Uterus (tissue), 3 donors: ENCODE measurements at regions not wholly inside any gene's neighbourhood (a gene's known extent, or its start where the extent isn't known, plus 50 kb on each side); places are given as distances from the start of the nearest gene placed in this dataset.
"Not testable (repeated sequence)": the region's sequence is repeated elsewhere in the genome, so short reads cannot be mapped to it uniquely, and the experiment has no call there.

Source experiments
- DNase-seq, 2 donors: peaks; one replicate each; pipeline ENCODE4 v3.0.0-alpha.2; 2019 to 2020
- H3K27ac ChIP-seq, 2 donors: fragments of 200-600 bp; sonication (generic); 1 replicate in 1 of 2; 2 replicates in 1 of 2; pipeline ENCODE4 v1.5.1; 2016 to 2018
- H3K27me3 ChIP-seq, 2 donors: fragments of 200-600 bp; sonication (generic); one replicate each; pipeline ENCODE4 v1.5.1; 2018 to 2019; ENCODE audit warnings: control low read depth in 1 of 2
- H3K36me3 ChIP-seq, 2 donors: fragments of 200-600 bp; sonication (generic); one replicate each; pipeline ENCODE4 v1.5.1; 2019; ENCODE audit warnings: control low read depth in 1 of 2
- H3K4me1 ChIP-seq, 2 donors: fragments of 200-600 bp; sonication (generic); one replicate each; pipeline ENCODE4 v1.5.1; 2018 to 2019; ENCODE audit warnings: control low read depth in 1 of 2
- H3K4me3 ChIP-seq, 2 donors: fragments of 200-600 bp; sonication (generic); 1 replicate in 1 of 2; 2 replicates in 1 of 2; pipeline ENCODE4 v1.5.1; 2018 to 2019; ENCODE audit warnings: mild to moderate bottlenecking in 1 of 2
- H3K9me3 ChIP-seq, 2 donors: fragments of 200-600 bp; sonication (generic); one replicate each; pipeline ENCODE4 v1.5.1; 2019; ENCODE audit warnings: control low read depth in 1 of 2
- POLR2A ChIP-seq, 2 donors: fragments of 450-650 bp; IDR thresholded peaks; one replicate each; pipeline ENCODE4 v1.6.1; 2016; ENCODE audit warnings: antibody characterized with exemption in 2 of 2, mild to moderate bottlenecking in 1 of 2, moderate library complexity in 1 of 2
- intact Hi-C: fragments of 100-400 bp; cut with DNase I; formaldehyde crosslinking; loops from one replicate; pipeline ENCODE4 v1.15.1; 2023; ENCODE audit warnings: low total_unique reads
- TF ChIP-seq, protein P1 (sequence below), 4 experiments: fragments of 200-600 bp in 2 of 4; fragments of 450-650 bp in 2 of 4; sonication (generic) in 2 of 4; IDR thresholded peaks; one replicate each; pipeline ENCODE4 v1.5.1; 2016 to 2019; ENCODE audit warnings: antibody characterized with exemption in 4 of 4, mild to moderate bottlenecking in 2 of 4, moderate library complexity in 1 of 4
- donor health status: DM: yes; HTN: yes; CAD: no.

DNA sequence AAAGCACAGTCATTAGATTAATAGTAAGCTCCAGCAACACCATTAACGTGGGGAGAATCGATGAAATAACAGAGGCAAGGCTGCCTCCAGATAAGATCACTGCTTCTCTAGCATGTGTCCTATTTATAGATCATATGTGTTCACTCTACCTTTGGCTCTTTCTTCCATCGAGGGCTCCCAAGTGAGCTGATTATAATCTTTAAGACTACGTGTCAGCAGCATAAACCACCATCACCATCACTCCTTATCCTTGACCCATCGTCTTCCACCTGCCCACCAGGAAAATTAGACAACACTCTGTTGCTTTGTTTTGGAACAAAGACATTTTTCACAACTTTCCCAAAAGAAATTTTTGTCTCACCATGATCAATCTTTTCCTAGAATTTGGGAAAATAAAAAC, 71.2 kb upstream of the CARD11 start:
- TF ChIP-seq, protein P1, sequence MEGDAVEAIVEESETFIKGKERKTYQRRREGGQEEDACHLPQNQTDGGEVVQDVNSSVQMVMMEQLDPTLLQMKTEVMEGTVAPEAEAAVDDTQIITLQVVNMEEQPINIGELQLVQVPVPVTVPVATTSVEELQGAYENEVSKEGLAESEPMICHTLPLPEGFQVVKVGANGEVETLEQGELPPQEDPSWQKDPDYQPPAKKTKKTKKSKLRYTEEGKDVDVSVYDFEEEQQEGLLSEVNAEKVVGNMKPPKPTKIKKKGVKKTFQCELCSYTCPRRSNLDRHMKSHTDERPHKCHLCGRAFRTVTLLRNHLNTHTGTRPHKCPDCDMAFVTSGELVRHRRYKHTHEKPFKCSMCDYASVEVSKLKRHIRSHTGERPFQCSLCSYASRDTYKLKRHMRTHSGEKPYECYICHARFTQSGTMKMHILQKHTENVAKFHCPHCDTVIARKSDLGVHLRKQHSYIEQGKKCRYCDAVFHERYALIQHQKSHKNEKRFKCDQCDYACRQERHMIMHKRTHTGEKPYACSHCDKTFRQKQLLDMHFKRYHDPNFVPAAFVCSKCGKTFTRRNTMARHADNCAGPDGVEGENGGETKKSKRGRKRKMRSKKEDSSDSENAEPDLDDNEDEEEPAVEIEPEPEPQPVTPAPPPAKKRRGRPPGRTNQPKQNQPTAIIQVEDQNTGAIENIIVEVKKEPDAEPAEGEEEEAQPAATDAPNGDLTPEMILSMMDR (IDR thresholded peaks at IDR 0.05): no peak
- TF ChIP-seq POLR2A (IDR thresholded peaks at IDR 0.05): no peak
- Histone ChIP-seq H3K27ac (no peak overlapping the region), H3K9me3 (no peaks in the 10 kb centered on the region), H3K36me3 (no peaks in the 10 kb centered on the region), H3K4me1 (no peaks in the 10 kb centered on the region), H3K4me3 (no peak overlapping the region), H3K27me3 (no peaks in the 10 kb centered on the region)
- intact Hi-C loops: no loop called here
- no peak for DNase-seq

- no peak for DNase-seq
- no peaks in the 10 kb centered on the region for H3K9me3 ChIP-seq
- H3K27ac ChIP-seq: no peak overlapping the region
- H3K36me3 ChIP-seq: no peaks in the 10 kb centered on the region
- H3K4me1 ChIP-seq: no peaks in the 10 kb centered on the region
- no peak overlapping the region for H3K4me3 ChIP-seq
- intact Hi-C loops: no loop called here
- H3K27me3 ChIP-seq: no peaks in the 10 kb centered on the region
- no peak for TF ChIP-seq POLR2A (IDR thresholded peaks at IDR 0.05)
- TF ChIP-seq, protein P1 (IDR thresholded peaks at IDR 0.05): no peak
These were observed 73.4 kb upstream of the CARD11 start for GRCh38 chr7:3117081-3117480.

DNA sequence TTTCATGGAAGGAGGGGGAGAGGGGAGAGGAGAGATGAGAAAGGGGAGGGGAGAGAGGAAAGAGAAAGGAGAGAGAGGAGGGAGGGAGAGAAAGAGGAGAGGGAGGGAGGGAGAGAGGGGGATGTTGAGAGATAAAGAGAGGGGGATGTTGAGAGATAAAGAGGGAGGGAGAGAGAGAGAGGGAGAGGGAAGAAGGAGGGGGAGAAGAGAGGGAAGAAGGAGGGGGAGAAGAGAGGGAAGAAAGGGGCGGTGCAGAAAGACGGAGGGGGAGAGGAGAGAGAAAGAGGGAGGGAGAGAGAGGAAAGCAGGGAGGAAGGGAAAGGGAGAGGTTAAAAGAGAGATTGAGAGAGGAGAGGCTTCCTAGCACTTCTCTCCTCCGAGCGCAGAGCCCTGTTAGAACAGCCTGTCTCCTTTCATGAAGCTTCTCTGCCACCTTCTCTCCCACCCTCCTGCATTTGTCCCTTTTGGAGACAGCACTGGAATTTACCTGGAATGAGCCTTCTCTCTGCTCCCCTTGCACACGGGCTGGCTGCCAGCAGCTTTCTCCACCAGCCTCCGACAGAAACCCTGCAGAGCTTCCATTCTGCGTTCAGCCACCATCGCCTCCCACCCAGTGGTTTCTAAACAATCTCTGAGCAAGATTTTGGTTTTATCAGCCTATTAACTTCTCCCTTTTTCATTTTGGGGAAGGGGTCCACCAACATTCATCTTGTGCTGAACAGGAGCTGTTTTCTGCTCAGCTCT, 74.0 kb upstream of the CARD11 start:
- TF ChIP-seq, protein P1 (IDR thresholded peaks at IDR 0.05): no peak
- TF ChIP-seq POLR2A (IDR thresholded peaks at IDR 0.05): no peak
- DNase-seq: no peak
- no peaks in the 10 kb centered on the region for H3K4me1 ChIP-seq
- intact Hi-C loops: no loop called here
- no peaks in the 10 kb centered on the region for H3K27me3 ChIP-seq
- no peaks in the 10 kb centered on the region for H3K9me3 ChIP-seq
- no peak overlapping the region for H3K27ac ChIP-seq
- H3K36me3 ChIP-seq: no peaks in the 10 kb centered on the region
- no peak overlapping the region for H3K4me3 ChIP-seq

GRCh38 chr7:3119352-3119927, 75.8 kb upstream of the CARD11 start:
- H3K4me3 ChIP-seq, H3K27ac ChIP-seq, H3K27me3 ChIP-seq, intact Hi-C loops, H3K4me1 ChIP-seq, H3K9me3 ChIP-seq, DNase-seq, H3K36me3 ChIP-seq: not testable (repeated sequence)

GRCh38 chr7:3119963-3120362, 76.3 kb upstream of the CARD11 start:
- intact Hi-C loops: no loop called here
- no peak overlapping the region for H3K27ac ChIP-seq
- TF ChIP-seq, protein P1 (IDR thresholded peaks at IDR 0.05): no peak

More at GRCh38 chr7:3119963-3120362, 76.3 kb upstream of the CARD11 start:
- no peaks in the 10 kb centered on the region for H3K36me3 ChIP-seq
- H3K9me3 ChIP-seq: no peaks in the 10 kb centered on the region
- no peak for DNase-seq
- no peak overlapping the region for H3K4me3 ChIP-seq
- no peaks in the 10 kb centered on the region for H3K27me3 ChIP-seq
- no peaks in the 10 kb centered on the region for H3K4me1 ChIP-seq
